ENCODE measurements at regions not wholly inside any gene's neighbourhood (a gene's known extent, or its start where the extent isn't known, plus 50 kb on each side); places are given as distances from the start of the nearest gene placed in this dataset.

DNA sequence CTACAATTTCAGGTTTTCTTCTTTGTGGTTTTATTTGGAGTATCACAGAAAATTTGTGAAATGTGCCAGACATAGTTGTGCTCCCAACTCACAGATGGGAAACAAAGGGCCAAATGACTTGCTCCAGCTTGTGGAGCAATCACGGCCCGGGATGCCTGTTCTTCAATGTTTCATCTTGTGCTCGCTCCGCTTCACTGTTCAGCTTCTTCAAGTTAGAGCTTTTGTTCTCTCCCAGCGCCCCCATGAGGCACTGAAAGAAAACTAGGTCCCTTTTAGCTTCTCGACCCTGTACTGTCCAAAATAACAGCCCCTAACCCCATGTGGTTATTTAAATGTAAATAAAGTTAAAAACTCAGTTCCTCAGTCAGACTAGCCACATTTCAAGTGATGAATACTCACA, 187.9 kb upstream of the STXBP6 start:
- DNase-seq, result no peak
- intact Hi-C loops (cut with micrococcal nuclease), result no loop called here
- peak; percentile 33 for ATAC-seq

- ATAC-seq (no peak), DNase-seq (no peak)
- intact Hi-C loops (cut with micrococcal nuclease), result no loop called here
Measured at GRCh38 chr14:25233613-25234012, 183.7 kb upstream of the STXBP6 start.

GRCh38 chr14:25231004-25231403, 181.1 kb upstream of the STXBP6 start:
- no peak for ATAC-seq
- intact Hi-C loops (cut with micrococcal nuclease), result no loop called here

GRCh38 chr14:25226214-25226613, 176.3 kb upstream of the STXBP6 start:
- no peak for DNase-seq

More at GRCh38 chr14:25231004-25231403, 181.1 kb upstream of the STXBP6 start:
- DNase-seq, result no peak

GRCh38 chr14:25222256-25222655, 172.3 kb upstream of the STXBP6 start:
- DNase-seq, result no peak
- ATAC-seq, result no peak
- intact Hi-C loops (cut with micrococcal nuclease), result no loop called here

More at GRCh38 chr14:25226214-25226613, 176.3 kb upstream of the STXBP6 start:
- no peak for ATAC-seq
- intact Hi-C loops (cut with micrococcal nuclease), result no loop called here

- no peak for DNase-seq
- ATAC-seq, result no peak
- intact Hi-C loops (cut with micrococcal nuclease), result no loop called here
Measured at GRCh38 chr14:25220514-25220913, 170.6 kb upstream of the STXBP6 start.

GRCh38 chr14:25215607-25216006, 165.7 kb upstream of the STXBP6 start:
- intact Hi-C loops (cut with micrococcal nuclease), result no loop called here
- no peak for ATAC-seq
- DNase-seq, result no peak

- no peak for DNase-seq
- no peak for ATAC-seq
- intact Hi-C loops (cut with micrococcal nuclease), result no loop called here
Measured at GRCh38 chr14:25197885-25198284, 147.9 kb upstream of the STXBP6 start.

- intact Hi-C loops (cut with micrococcal nuclease), result no loop called here
- ATAC-seq (no peak), DNase-seq (no peak)
Measured at GRCh38 chr14:25180221-25180620, 130.3 kb upstream of the STXBP6 start.

- ATAC-seq (no peak), DNase-seq (no peak)
- intact Hi-C loops (cut with micrococcal nuclease), result no loop called here
Measured at GRCh38 chr14:25178255-25178654, 128.3 kb upstream of the STXBP6 start.

DNA sequence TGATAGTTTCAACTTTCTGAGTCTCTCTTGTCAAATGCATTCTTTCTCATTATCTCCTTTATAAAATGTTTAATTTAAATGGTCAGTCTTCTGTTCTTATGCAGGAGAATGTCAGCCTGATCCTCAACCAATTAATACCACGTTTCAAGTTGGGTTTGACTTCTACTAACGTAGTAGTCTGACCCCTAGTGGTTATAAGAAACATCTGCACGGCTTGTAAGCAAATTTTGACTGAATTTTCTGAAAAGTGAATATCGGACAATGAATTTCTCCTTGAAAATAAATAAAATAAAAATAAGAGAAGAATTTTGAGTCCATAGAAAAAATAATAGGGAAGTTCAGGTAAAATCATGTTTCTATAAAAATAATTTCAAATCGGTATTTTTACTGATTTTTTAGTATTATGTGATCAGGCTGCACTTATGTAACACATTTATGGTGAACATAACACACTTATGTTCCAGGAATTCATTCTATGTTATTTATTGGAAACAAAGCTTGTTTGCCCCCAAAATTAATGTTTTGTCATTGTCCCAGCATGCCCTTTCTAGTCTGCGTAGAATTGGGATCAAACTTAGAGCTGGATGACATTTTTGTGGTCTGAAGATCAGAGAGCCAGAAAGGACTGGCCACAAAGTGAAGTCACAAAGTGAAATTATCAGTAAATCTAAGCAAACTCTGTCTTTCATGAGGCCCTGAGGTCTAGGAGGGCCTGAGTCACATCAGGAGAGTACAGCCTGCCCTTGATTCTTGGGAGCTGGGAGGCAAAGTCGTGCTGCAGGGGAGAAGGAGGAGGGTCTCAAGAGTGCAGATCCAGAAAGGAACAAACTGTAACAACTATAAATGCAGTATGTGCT, 101.2 kb upstream of the STXBP6 start:
- intact Hi-C loops (cut with micrococcal nuclease), result no loop called here
- ATAC-seq (no peak), DNase-seq (no peak)

DNA sequence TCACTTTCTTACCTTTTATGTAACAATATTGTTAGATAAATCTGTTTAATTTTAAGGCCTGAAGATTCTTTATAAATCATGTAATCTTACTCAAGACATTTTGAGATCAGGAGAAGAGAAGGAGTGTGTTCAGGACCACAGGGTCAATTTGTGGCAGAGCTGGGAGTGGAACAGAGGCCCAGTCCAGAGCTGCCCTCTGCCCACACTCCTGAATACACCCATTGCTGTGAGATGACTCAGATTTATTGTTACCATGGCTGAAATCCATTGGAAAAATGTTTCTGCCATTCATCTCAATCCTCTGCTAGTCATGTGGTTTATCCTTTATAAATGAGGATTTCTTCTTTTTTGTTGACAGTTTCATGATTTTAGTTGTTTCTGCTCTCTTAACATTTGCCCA, 100.5 kb upstream of the STXBP6 start:
- ATAC-seq, result no peak
- no peak for DNase-seq
- intact Hi-C loops (cut with micrococcal nuclease), result no loop called here

- ATAC-seq (peak; percentile 28), DNase-seq (no peak)
- intact Hi-C loops (cut with micrococcal nuclease), result loop anchor here (10.0 kb wide), 1 partner anchor 336 kb away; no protein-coding TSS in a partner anchor
Measured at GRCh38 chr14:25140411-25140810, 90.5 kb upstream of the STXBP6 start.

DNA sequence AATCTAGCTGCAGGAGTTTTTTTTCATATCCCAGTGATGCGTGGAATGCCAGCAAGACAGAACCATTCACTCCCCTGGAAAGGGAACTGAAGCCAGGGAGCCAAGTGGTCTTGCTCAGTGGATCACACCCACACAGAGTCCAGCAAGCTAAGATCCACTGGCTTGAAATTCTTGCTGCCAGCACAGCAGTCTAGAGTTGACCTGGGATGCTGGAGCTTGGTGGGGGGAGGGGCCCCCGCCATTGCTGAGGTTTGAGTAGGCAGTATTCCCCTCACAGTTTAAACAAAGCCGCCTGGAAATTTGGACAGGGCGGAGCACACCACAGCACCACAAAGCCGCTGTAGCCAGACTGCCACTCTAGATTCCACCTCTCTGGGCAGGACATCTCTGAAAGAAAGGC, 86.9 kb upstream of the STXBP6 start:
- ATAC-seq, result no peak
- DNase-seq, result no peak
- intact Hi-C loops (cut with micrococcal nuclease), result no loop called here

DNA sequence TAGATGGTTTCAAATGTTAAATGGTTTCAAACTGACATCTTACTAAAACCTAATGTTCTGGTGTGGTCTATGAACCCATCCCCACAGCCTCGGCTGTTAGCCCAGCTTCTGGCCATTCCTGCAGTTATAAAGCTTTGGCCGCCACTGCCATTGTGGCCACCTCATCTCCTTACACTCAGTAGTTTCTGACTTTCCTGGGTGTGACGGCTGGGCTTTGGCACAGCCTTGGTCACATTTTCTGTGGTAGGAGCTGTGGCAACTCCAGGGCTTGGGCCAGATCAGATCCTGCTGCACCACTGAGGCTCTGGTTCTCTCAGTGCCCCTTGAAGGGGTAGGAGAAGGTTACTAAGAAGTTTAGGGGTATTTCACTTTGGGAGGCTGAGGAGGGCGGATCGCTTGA, 84.2 kb upstream of the STXBP6 start:
- ATAC-seq (no peak), DNase-seq (no peak)
- intact Hi-C loops (cut with micrococcal nuclease), result no loop called here

DNA sequence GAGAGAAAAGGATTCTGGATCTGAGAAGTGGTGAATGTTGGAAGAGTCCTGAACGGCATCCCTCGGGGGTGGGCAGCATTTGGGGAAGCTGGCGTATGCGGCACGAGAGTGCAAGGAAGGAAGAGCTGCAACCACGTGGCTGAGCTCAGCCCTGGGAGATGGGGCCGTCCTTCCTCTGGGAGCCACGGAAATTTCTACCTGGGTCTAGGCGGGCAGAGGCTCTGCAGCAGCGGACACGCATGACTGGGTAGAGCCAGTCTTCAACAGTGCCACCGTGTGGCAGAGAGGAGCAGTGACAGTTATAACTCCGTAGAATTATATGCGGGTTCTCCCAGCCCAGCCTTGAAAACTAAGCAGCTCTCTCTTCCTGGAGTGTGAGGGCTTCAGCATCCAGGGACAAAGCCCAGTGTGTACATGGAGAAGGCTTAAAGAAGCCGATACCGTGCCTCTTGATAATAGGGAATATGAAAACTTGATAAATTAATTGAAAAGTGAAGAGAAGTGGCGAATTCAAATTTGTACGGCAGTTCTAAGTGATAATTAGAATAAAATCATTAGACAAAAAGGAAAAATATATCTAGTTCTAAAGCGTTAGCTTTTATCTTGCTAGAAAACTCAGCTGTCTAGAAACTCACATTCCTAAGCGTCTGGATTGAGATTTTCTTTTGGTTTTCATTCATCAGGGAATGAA, 82.9 kb upstream of the STXBP6 start:
- intact Hi-C loops (cut with micrococcal nuclease), result no loop called here
- ATAC-seq, result peak; percentile 99

DNA sequence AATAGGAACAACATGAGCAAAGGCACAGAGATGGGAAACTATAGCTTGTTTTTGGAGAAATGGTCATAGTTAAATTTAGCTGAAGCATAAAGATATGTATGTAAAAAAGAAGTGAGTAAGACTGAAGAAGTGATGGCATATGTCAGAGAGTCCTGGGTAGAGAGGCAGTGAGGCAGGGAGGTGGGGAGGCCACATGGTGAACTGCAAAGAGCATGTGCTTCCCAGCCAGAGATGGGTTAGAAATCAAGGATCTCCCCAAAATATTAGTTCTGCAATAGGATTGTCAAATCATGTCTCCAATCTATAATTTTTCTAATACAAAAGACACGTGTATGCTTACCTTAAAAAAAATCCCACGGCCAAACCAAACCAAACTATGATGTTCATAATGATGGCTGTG, 82.1 kb upstream of the STXBP6 start:
- ATAC-seq (no peak), DNase-seq (no peak)
- intact Hi-C loops (cut with micrococcal nuclease), result no loop called here

More for the DNA sequence above, 82.9 kb upstream of the STXBP6 start:
- DNase-seq, result peak; percentile 75

- intact Hi-C loops (cut with micrococcal nuclease), result loop anchor here (10.0 kb wide), 1 partner anchor 308 kb away; no protein-coding TSS in a partner anchor
- DNase-seq (no peak), ATAC-seq (no peak)
Measured at GRCh38 chr14:25122843-25123242, 72.9 kb upstream of the STXBP6 start.

DNA sequence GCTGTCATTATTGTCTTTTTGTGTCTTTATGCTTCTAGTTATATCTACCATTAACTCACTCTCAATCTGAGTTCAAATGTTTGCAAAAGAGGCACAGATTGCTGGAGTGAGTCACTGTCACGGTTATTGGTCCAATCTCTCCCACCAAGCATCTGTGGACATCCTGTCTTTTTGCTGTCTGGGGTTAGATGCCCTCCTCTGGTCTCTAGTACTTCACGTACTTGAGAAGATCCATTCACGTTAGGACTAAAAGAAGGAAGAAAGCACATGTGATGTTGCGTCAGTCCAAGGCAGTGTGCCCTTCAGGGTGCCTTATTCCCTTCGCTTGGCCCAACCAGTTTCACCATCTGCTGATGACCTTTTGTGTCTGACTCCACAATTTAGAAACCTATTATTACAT, 72.3 kb upstream of the STXBP6 start:
- intact Hi-C loops (cut with micrococcal nuclease), result loop anchor here (10.0 kb wide), 1 partner anchor 307 kb away; no protein-coding TSS in a partner anchor
- peak; percentile 57 for ATAC-seq

DNA sequence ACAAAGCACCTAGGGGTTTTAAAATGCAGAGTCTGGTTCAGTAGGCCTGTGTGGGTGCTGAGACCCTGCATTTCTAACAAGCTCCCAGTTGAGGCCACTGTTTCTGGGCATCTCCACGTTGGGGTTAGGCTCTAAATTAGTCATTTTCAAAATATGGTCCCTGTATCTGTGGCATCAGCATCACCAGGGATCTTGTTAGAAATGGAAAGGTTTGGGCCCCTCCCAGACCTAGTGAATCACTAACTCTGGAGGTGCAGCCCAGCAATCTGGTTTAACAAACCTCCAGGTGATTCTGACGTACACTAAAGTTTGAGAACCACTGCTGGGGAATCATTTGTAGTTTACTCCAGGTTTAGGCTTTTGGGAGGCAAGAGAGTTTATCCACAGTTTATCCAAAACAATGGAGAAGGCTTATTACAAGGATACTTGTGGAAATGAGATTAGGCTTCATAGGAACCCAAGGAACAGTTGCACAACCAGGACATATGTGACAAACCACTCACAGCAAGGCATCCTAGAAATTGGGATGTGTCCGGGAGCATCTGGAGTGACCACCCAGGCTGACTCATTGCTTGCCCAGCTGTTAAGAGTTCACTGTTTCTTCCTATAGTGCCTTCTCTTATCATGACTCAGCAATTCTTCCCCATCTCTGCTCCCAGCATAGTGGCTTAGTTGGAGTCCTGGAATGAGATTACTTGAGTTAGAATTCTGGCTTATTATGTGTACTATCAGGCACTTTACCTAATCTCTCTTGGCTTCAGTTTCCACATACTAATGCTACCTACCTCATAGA, 71.6 kb upstream of the STXBP6 start:
- DNase-seq, result peak; percentile 31
- ATAC-seq, result peak; percentile 87
- intact Hi-C loops (cut with micrococcal nuclease), result loop anchor here (10.0 kb wide), 1 partner anchor 307 kb away; no protein-coding TSS in a partner anchor

More for the DNA sequence above, 72.3 kb upstream of the STXBP6 start:
- no peak for DNase-seq
